Endothelial cell of umbilical vein (primary cell): ENCODE measurements at regions not wholly inside any gene's neighbourhood (a gene's known extent, or its start where the extent isn't known, plus 50 kb on each side); places are given as distances from the start of the nearest gene placed in this dataset.
A peak's percentile ranks its signal among the peaks of the same experiment; 100 is the strongest.

ENCODE experiments used
- BruUV-seq: library from RNA; stranded (reverse); fragments of 400-500 nt; replicated peaks from 2 replicates; lab custom pipeline; 2021; lab: Mats Ljungman, UMichigan
- CTCF ChIA-PET: fragments of 300-600, 350-600 bp; sonication (Branson Sonifier 250); formaldehyde crosslinking; loops from one replicate; lab custom pipeline; 2021; ENCODE audit warnings: antibody characterized with exemption, inconsistent platforms; lab: Charles Lee
- POLR2A ChIA-PET: fragments of 300-600, 350-600 bp; sonication (Branson Sonifier 250); formaldehyde crosslinking; loops from one replicate; lab custom pipeline; 2021; ENCODE audit warnings: antibody characterized with exemption, inconsistent platforms; lab: Charles Lee
- DNase-seq: peaks from one replicate; pipeline ENCODE4 v3.0.0-alpha.2; 2011; ENCODE audit warnings: low read depth, low spot score
- FAIRE-seq: peaks from 2 replicates; lab custom pipeline; 2011; peaks lifted over from hg19 to GRCh38; lab: Jason Lieb, UNC
- H2AFZ ChIP-seq: 2 replicates; pipeline ENCODE4 v1.6.0; 2012; ENCODE audit warnings: low read depth, low read length, control low read depth, inconsistent platforms
- H3K27ac ChIP-seq: 2 replicates; pipeline ENCODE4 v1.5.1; 2011; ENCODE audit warnings: low read depth, mild to moderate bottlenecking, control low read depth, low read length, moderate library complexity; ENCODE audit not compliant: insufficient read depth
- H3K27me3 ChIP-seq, 2 experiments: 2 replicates each; pipeline versions ENCODE4 v1.6.0 to v1.6.1; 2011; ENCODE audit warnings: low read length in 2 of 2, mixed read lengths in 1 of 2; ENCODE audit not compliant: control insufficient read depth in 2 of 2, insufficient read depth in 2 of 2
- H3K36me3 ChIP-seq, 2 experiments: 2 replicates in 1 of 2; 3 replicates in 1 of 2; pipeline ENCODE4 v1.5.1; 2011; ENCODE audit warnings: low read length in 2 of 2, mild to moderate bottlenecking in 1 of 2, moderate library complexity in 1 of 2; ENCODE audit not compliant: control insufficient read depth in 2 of 2, insufficient read depth in 2 of 2; ENCODE audit errors: extremely low read depth in 1 of 2
- H3K4me1 ChIP-seq: 3 replicates; pipeline ENCODE4 v1.5.1; 2011; ENCODE audit warnings: mild to moderate bottlenecking, low read length; ENCODE audit not compliant: control insufficient read depth, insufficient read depth; ENCODE audit errors: extremely low read depth
- H3K4me2 ChIP-seq: 2 replicates; pipeline ENCODE4 v1.6.1; 2011; ENCODE audit warnings: low read length, control low read depth, mixed read lengths; ENCODE audit not compliant: insufficient read depth
- H3K4me3 ChIP-seq, 3 experiments: fragments of 200-600 bp in 1 of 3; sonication (generic), shearing (Covaris generic) in 1 of 3; replicated peaks in 1 of 3; 2 replicates each; pipeline ENCODE4 v1.5.1; 2011 to 2016; ENCODE audit warnings: control low read depth in 3 of 3, low read length in 3 of 3, mild to moderate bottlenecking in 2 of 3, inconsistent platforms in 1 of 3, low read depth in 1 of 3, moderate library complexity in 1 of 3; ENCODE audit not compliant: insufficient read depth in 1 of 3
- H3K79me2 ChIP-seq: 2 replicates; pipeline ENCODE4 v1.6.0; 2012; ENCODE audit warnings: low read length, inconsistent platforms; ENCODE audit not compliant: control insufficient read depth, insufficient read depth
- H3K9ac ChIP-seq: replicated peaks from 2 replicates; pipeline ENCODE3; 2011; ENCODE audit warnings: low read length, control low read depth; ENCODE audit not compliant: insufficient read depth; ENCODE audit errors: extremely low read depth
- H3K9me1 ChIP-seq: replicated peaks from 3 replicates; pipeline ENCODE4 v1.6.0; 2011; ENCODE audit warnings: mild to moderate bottlenecking, low read length; ENCODE audit not compliant: control insufficient read depth, insufficient read depth; ENCODE audit errors: extremely low read depth
- H3K9me3 ChIP-seq: replicated peaks from 2 replicates; pipeline ENCODE4 v1.5.1; 2012; ENCODE audit warnings: low read length, inconsistent platforms; ENCODE audit not compliant: control insufficient read depth, insufficient read depth
- H4K20me1 ChIP-seq: replicated peaks from 2 replicates; pipeline ENCODE3; 2011; ENCODE audit warnings: mild to moderate bottlenecking, low read length; ENCODE audit not compliant: control insufficient read depth, insufficient read depth; ENCODE audit errors: extremely low read depth
- EZH2 ChIP-seq: IDR thresholded peaks from 2 replicates; pipeline ENCODE4 v1.6.1; 2012; ENCODE audit warnings: borderline replicate concordance, low read depth, mild to moderate bottlenecking, moderate library complexity, low read length, inconsistent platforms; ENCODE audit not compliant: severe bottlenecking
- FOS ChIP-seq: IDR thresholded peaks from 2 replicates; pipeline ENCODE4 v1.6.1; 2011; ENCODE audit warnings: mild to moderate bottlenecking, low read length, moderate library complexity, borderline replicate concordance; ENCODE audit not compliant: insufficient read depth
- JUN ChIP-seq: IDR thresholded peaks from 2 replicates; pipeline ENCODE4 v1.6.1; 2011; ENCODE audit warnings: borderline replicate concordance, low read depth; ENCODE audit not compliant: insufficient read length, insufficient read depth
- MYC ChIP-seq: IDR thresholded peaks from one replicate; pipeline ENCODE4 v1.6.1; 2011; ENCODE audit warnings: mild to moderate bottlenecking, low read depth, low read length
- POLR2A ChIP-seq: IDR thresholded peaks from 2 replicates; pipeline ENCODE4 v1.6.1; 2012; ENCODE audit warnings: low read depth, mild to moderate bottlenecking, control low read depth, low read length
- POLR2AphosphoS5 ChIP-seq: IDR thresholded peaks from 2 replicates; pipeline ENCODE4 v1.6.1; 2012; ENCODE audit warnings: low read depth, mild to moderate bottlenecking, control low read depth, low read length, moderate library complexity; ENCODE audit not compliant: insufficient read depth
- dilution Hi-C: fragments of 300-500 bp; cut with MboI; formaldehyde crosslinking; loops from one replicate; pipeline ENCODE4 v1.15.0; 2019; ENCODE audit warnings: low sequenced_read_pairs; ENCODE audit not compliant: extremely low pct_ligation_motif_present
- intact Hi-C: fragments of 100-400 bp; cut with micrococcal nuclease; formaldehyde crosslinking; loops from one replicate; pipeline ENCODE4 v1.10.0; 2022
- TF ChIP-seq, protein P1 (sequence below), 2 donors: IDR thresholded peaks; 1 replicate in 1 of 2; 2 replicates in 1 of 2; pipeline ENCODE4 v1.5.1; 2011; ENCODE audit warnings: low read length in 2 of 2, mild to moderate bottlenecking in 2 of 2, moderate library complexity in 2 of 2, control low read depth in 1 of 2, inconsistent platforms in 1 of 2, low read depth in 1 of 2; ENCODE audit not compliant: insufficient read depth in 1 of 2; ENCODE audit errors: extremely low read depth in 1 of 2
- TF ChIP-seq, protein P2 (sequence below): IDR thresholded peaks from 2 replicates; pipeline ENCODE4 v1.6.1; 2011; ENCODE audit not compliant: insufficient read depth, insufficient read length

DNA sequence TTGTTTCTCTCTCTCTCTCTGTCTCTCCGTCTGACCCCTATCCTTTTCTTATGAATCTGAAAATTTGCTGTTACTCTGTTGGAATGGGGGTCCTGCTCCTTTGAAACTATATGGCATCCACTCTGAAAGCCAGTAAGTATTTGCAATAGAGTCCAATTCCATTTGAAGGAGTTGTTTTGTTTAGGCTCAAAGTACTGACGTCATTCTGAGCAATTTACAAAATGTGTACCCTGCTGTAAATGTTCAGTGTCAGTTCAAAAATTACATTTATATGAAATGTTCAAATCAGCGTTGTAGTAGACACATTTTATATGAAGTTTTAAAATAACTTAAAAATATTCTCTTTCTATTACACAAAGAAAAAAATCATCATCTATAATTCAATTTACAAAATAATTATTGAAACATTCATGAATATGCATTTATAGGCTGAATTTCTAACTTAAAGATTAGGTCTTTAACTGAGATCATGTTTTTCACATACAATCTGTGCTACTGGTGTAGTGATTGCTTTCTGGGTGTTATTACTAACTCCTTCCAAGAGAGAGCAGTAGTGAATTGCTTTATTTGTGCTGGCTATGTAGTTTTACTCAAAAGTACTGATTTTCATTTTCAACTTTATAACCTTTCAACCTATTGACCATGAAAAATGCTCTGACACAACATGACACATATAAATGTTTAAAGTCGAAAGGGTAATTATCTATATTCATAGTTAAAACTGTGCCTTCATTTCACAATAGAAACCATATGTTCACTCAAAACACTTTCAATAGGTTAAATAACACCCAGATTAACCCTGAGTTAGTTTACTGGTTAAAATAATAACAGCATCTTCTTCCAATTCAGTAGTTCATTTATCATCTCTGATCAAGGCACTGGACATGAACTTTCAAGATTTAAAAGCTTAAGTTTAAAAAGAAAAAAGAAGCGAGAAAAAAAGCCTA lies 253.1 kb upstream of the ADGRL4 start:
- H3K4me3 ChIP-seq = no peak overlapping the region
- no peak overlapping the region for H3K4me2 ChIP-seq
- POLR2A ChIA-PET = no interaction called here
- H2AFZ ChIP-seq = no peak overlapping the region
- no peaks in the 10 kb centered on the region for H3K4me1 ChIP-seq
- dilution Hi-C loops (no loop called here), intact Hi-C loops (loop anchor here (1.0 to 10.0 kb wide), 3 partner anchors 94 to 420 kb away; no protein-coding TSS in a partner anchor)
- H3K27me3 ChIP-seq = no peaks in the 10 kb centered on the region
- DNase-seq (peak; percentile 44), FAIRE-seq (peak; percentile 35)
- no peak overlapping the region for H3K27ac ChIP-seq
- no peaks in the 10 kb centered on the region for H3K79me2 ChIP-seq
- BruUV-seq = no TSS peak
- H3K9me3 ChIP-seq = no peaks in the 10 kb centered on the region
- H3K9me1 ChIP-seq = no peaks in the 10 kb centered on the region
- TF ChIP-seq, protein P1, sequence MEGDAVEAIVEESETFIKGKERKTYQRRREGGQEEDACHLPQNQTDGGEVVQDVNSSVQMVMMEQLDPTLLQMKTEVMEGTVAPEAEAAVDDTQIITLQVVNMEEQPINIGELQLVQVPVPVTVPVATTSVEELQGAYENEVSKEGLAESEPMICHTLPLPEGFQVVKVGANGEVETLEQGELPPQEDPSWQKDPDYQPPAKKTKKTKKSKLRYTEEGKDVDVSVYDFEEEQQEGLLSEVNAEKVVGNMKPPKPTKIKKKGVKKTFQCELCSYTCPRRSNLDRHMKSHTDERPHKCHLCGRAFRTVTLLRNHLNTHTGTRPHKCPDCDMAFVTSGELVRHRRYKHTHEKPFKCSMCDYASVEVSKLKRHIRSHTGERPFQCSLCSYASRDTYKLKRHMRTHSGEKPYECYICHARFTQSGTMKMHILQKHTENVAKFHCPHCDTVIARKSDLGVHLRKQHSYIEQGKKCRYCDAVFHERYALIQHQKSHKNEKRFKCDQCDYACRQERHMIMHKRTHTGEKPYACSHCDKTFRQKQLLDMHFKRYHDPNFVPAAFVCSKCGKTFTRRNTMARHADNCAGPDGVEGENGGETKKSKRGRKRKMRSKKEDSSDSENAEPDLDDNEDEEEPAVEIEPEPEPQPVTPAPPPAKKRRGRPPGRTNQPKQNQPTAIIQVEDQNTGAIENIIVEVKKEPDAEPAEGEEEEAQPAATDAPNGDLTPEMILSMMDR (IDR thresholded peaks at IDR 0.05; ENCODE audit: extremely low read depth in 1 of 2, insufficient read depth in 1 of 2, low read depth in 1 of 2, low read length in 2 of 2) = peak; percentile 27 to 42
- TF ChIP-seq JUN = peak; percentile 3
- TF ChIP-seq FOS = no peak
- CTCF ChIA-PET = interaction anchor here (1.0 to 3.0 kb wide), 11 partner anchors 10 to 420 kb away, joined by 4 to 18 read pairs (median 6); no protein-coding TSS in a partner anchor
- no peak overlapping the region for H3K9ac ChIP-seq
- H4K20me1 ChIP-seq = no peaks in the 10 kb centered on the region
- no peaks in the 10 kb centered on the region for H3K36me3 ChIP-seq

- Histone ChIP-seq H3K9ac (no peak overlapping the region), H3K27me3 (no peaks in the 10 kb centered on the region), H3K4me3 (no peak overlapping the region), H3K27ac (no peak overlapping the region), H3K4me2 (no peak overlapping the region), H4K20me1 (no peaks in the 10 kb centered on the region), H3K79me2 (no peaks in the 10 kb centered on the region), H3K9me3 (no peaks in the 10 kb centered on the region), H3K9me1 (no peaks in the 10 kb centered on the region), H3K36me3 (no peaks in the 10 kb centered on the region), H2AFZ (no peak overlapping the region), H3K4me1 (no peaks in the 10 kb centered on the region)
- CTCF ChIA-PET = no interaction called here
- POLR2A ChIA-PET = no interaction called here
- no TSS peak for BruUV-seq
- no peak for FAIRE-seq
- DNase-seq = no peak
- TF ChIP-seq MYC (no peak), POLR2A (no peak), EZH2 (no peak), POLR2AphosphoS5 (no peak), FOS (no peak)
- TF ChIP-seq, protein P2, sequence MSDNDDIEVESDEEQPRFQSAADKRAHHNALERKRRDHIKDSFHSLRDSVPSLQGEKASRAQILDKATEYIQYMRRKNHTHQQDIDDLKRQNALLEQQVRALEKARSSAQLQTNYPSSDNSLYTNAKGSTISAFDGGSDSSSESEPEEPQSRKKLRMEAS = no peak
- dilution Hi-C loops (no loop called here), intact Hi-C loops (no loop called here)
Observed at GRCh38 chr1:79255421-79255820, 248.9 kb upstream of the ADGRL4 start.
